Muscle layer of duodenum (tissue), 2 donors: ENCODE measurements at regions not wholly inside any gene's neighbourhood (a gene's known extent, or its start where the extent isn't known, plus 50 kb on each side); places are given as distances from the start of the nearest gene placed in this dataset.

Source experiments
- H3K27ac ChIP-seq: one replicate; pipeline ENCODE4 v1.7.0; 2013; ENCODE audit warnings: mild to moderate bottlenecking, low read length
- H3K27me3 ChIP-seq: one replicate; pipeline ENCODE4 v1.7.0; 2013; ENCODE audit warnings: low read depth, mild to moderate bottlenecking, control low read depth, low read length
- H3K36me3 ChIP-seq, 2 donors: one replicate each; pipeline ENCODE4 v1.7.0; 2013; ENCODE audit warnings: low read length in 2 of 2, control low read depth in 1 of 2, mild to moderate bottlenecking in 1 of 2; ENCODE audit not compliant: insufficient read depth in 2 of 2, control insufficient read depth in 1 of 2
- H3K4me1 ChIP-seq, 2 donors: one replicate each; pipeline ENCODE4 v1.7.0; 2013; ENCODE audit warnings: low read length in 2 of 2, mild to moderate bottlenecking in 2 of 2, control low read depth in 1 of 2, moderate library complexity in 1 of 2; ENCODE audit not compliant: insufficient read depth in 2 of 2, control insufficient read depth in 1 of 2
- H3K4me3 ChIP-seq, 2 donors: one replicate each; pipeline ENCODE4 v1.7.0; 2013; ENCODE audit warnings: low read length in 2 of 2, low read depth in 1 of 2, mild to moderate bottlenecking in 1 of 2
- H3K9me3 ChIP-seq, 2 donors: one replicate each; pipeline ENCODE4 v1.7.0; 2013; ENCODE audit warnings: low read length in 2 of 2, control low read depth in 1 of 2, mild to moderate bottlenecking in 1 of 2; ENCODE audit not compliant: control insufficient read depth in 1 of 2
- donor health status: healthy.

- H3K4me3 ChIP-seq = no peak overlapping the region
- no peaks in the 10 kb centered on the region for H3K36me3 ChIP-seq
- no peaks in the 10 kb centered on the region for H3K27me3 ChIP-seq
- no peak overlapping the region for H3K27ac ChIP-seq
- peaks cover 0 to 3% of the 10 kb centered on the region in 2 donors for H3K9me3 ChIP-seq
- no peaks in the 10 kb centered on the region for H3K4me1 ChIP-seq
These were observed 144.7 kb downstream of the ERMARD start for GRCh38 chr6:169895926-169896761.

GRCh38 chr6:169895000-169895759 is 143.8 kb downstream of the ERMARD start:
- Histone ChIP-seq H3K27ac (no peak overlapping the region), H3K36me3 (no peaks in the 10 kb centered on the region)

GRCh38 chr6:169894377-169894960 is 143.0 kb downstream of the ERMARD start:
- peaks cover 0 to 3% of the 10 kb centered on the region in 2 donors for H3K9me3 ChIP-seq

More at GRCh38 chr6:169895000-169895759, 143.8 kb downstream of the ERMARD start:
- Histone ChIP-seq H3K4me3 (no peak overlapping the region), H3K9me3 (peaks cover 0 to 3% of the 10 kb centered on the region in 2 donors), H3K4me1 (no peaks in the 10 kb centered on the region), H3K27me3 (no peaks in the 10 kb centered on the region)

GRCh38 chr6:169893624-169894023 is 142.2 kb downstream of the ERMARD start:
- Histone ChIP-seq H3K27ac (no peak overlapping the region), H3K4me1 (no peaks in the 10 kb centered on the region), H3K4me3 (no peak overlapping the region), H3K36me3 (no peaks in the 10 kb centered on the region), H3K27me3 (no peaks in the 10 kb centered on the region), H3K9me3 (peaks cover 0 to 3% of the 10 kb centered on the region in 2 donors)

More at GRCh38 chr6:169894377-169894960, 143.0 kb downstream of the ERMARD start:
- Histone ChIP-seq H3K27me3 (no peaks in the 10 kb centered on the region), H3K36me3 (no peaks in the 10 kb centered on the region), H3K4me1 (no peaks in the 10 kb centered on the region), H3K4me3 (no peak overlapping the region), H3K27ac (no peak overlapping the region)

GRCh38 chr6:169891846-169892245 is 140.4 kb downstream of the ERMARD start:
- no peak overlapping the region for H3K27ac ChIP-seq
- H3K27me3 ChIP-seq = no peaks in the 10 kb centered on the region
- H3K9me3 ChIP-seq = peaks cover 0 to 3% of the 10 kb centered on the region in 2 donors
- H3K36me3 ChIP-seq = no peaks in the 10 kb centered on the region
- no peak overlapping the region for H3K4me3 ChIP-seq
- H3K4me1 ChIP-seq = no peaks in the 10 kb centered on the region

GRCh38 chr6:169891421-169891820 is 140.0 kb downstream of the ERMARD start:
- H3K4me3 ChIP-seq = no peak overlapping the region
- peaks cover 0 to 3% of the 10 kb centered on the region in 2 donors for H3K9me3 ChIP-seq
- H3K27ac ChIP-seq = no peak overlapping the region
- H3K36me3 ChIP-seq = no peaks in the 10 kb centered on the region
- H3K4me1 ChIP-seq = no peaks in the 10 kb centered on the region
- H3K27me3 ChIP-seq = no peaks in the 10 kb centered on the region

GRCh38 chr6:169890901-169891300 is 139.5 kb downstream of the ERMARD start:
- no peaks in the 10 kb centered on the region for H3K36me3 ChIP-seq
- H3K4me1 ChIP-seq = no peaks in the 10 kb centered on the region
- H3K27ac ChIP-seq = no peak overlapping the region
- no peaks in the 10 kb centered on the region for H3K27me3 ChIP-seq
- peaks cover 0 to 3% of the 10 kb centered on the region in 2 donors for H3K9me3 ChIP-seq
- no peak overlapping the region for H3K4me3 ChIP-seq

- Histone ChIP-seq H3K27me3 (no peaks in the 10 kb centered on the region), H3K4me3 (no peak overlapping the region), H3K36me3 (no peaks in the 10 kb centered on the region), H3K9me3 (peaks cover 0 to 3% of the 10 kb centered on the region in 2 donors), H3K27ac (no peak overlapping the region), H3K4me1 (no peaks in the 10 kb centered on the region)
These were observed 138.6 kb downstream of the ERMARD start for GRCh38 chr6:169890049-169890448.

- no peak overlapping the region for H3K4me3 ChIP-seq
- no peaks in the 10 kb centered on the region for H3K4me1 ChIP-seq
- no peaks in the 10 kb centered on the region for H3K36me3 ChIP-seq
- H3K9me3 ChIP-seq = peaks cover 0 to 3% of the 10 kb centered on the region in 2 donors
- no peak overlapping the region for H3K27ac ChIP-seq
- H3K27me3 ChIP-seq = no peaks in the 10 kb centered on the region
These were observed 136.2 kb downstream of the ERMARD start for GRCh38 chr6:169887529-169888140.

- Histone ChIP-seq H3K27ac (no peak overlapping the region), H3K27me3 (no peaks in the 10 kb centered on the region), H3K36me3 (no peaks in the 10 kb centered on the region), H3K4me1 (no peaks in the 10 kb centered on the region), H3K9me3 (peaks cover 0 to 3% of the 10 kb centered on the region in 2 donors), H3K4me3 (no peak overlapping the region)
These were observed 135.3 kb downstream of the ERMARD start for GRCh38 chr6:169886631-169887227.
